ENCODE measurements at regions not wholly inside any gene's neighbourhood (a gene's known extent, or its start where the extent isn't known, plus 50 kb on each side); places are given as distances from the start of the nearest gene placed in this dataset.

DNA sequence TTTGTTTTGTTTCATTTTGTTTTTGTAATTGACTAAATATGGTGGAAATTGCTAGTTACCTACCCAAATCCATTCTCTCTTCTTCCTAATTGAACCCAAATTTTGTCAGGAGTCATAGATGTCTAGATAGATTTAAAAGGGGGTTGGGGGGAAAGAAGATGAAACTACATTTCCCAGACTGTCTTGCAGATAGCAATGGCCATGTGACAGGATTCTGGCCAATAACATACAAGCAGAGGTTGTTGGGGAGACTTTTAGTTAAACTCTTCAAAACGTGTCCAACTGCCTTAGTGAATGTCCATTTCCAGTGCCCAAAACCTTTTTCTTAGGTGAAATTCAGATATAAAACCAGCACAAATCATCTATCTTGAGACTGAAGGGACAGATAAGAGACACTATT, 583.9 kb upstream of the API5 start:
- no peaks in the 10 kb centered on the region for H3K36me3 ChIP-seq
- 42% methylated on average over 1 of the region's 1 CpG for WGBS
- H3K27me3 ChIP-seq: no peaks in the 10 kb centered on the region
- no peaks in the 10 kb centered on the region for H3K9me3 ChIP-seq
- DNase-seq (ENCODE audit: extremely low spot score): no peak
- H3K4me3 ChIP-seq: no peak overlapping the region
- intact Hi-C loops (cut with DNase I): no loop called here
- no peak overlapping the region for H3K27ac ChIP-seq (replicated peaks in 1 of 4)
- no peaks in the 10 kb centered on the region for H3K4me1 ChIP-seq
- TF ChIP-seq EP300 (IDR thresholded peaks at IDR 0.05): no peak
- no peak for TF ChIP-seq POLR2A (IDR thresholded peaks at IDR 0.05; ENCODE audit: low read depth)
- TF ChIP-seq, protein P1, sequence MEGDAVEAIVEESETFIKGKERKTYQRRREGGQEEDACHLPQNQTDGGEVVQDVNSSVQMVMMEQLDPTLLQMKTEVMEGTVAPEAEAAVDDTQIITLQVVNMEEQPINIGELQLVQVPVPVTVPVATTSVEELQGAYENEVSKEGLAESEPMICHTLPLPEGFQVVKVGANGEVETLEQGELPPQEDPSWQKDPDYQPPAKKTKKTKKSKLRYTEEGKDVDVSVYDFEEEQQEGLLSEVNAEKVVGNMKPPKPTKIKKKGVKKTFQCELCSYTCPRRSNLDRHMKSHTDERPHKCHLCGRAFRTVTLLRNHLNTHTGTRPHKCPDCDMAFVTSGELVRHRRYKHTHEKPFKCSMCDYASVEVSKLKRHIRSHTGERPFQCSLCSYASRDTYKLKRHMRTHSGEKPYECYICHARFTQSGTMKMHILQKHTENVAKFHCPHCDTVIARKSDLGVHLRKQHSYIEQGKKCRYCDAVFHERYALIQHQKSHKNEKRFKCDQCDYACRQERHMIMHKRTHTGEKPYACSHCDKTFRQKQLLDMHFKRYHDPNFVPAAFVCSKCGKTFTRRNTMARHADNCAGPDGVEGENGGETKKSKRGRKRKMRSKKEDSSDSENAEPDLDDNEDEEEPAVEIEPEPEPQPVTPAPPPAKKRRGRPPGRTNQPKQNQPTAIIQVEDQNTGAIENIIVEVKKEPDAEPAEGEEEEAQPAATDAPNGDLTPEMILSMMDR (IDR thresholded peaks at IDR 0.05): no peak
- TF ChIP-seq POLR2AphosphoS5 (IDR thresholded peaks at IDR 0.05): no peak

DNA sequence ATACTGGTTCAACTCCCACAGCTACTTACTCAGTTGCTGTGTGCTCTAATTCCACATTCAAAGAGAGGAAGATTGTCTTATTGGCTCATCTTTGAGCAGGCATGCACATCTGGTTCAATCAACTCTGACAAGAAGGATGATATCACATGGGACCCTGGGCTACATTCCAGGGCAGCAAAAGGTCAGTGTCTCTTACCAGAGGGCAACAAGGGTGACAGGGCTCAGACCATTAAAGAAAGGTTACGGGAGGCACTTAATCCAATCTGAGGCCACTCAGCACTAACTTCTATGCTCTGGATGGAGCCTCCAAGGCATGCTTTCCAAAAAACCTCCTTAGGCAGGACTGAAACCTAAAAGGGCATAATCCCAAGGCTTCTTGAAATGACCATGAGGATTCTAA, 549.4 kb upstream of the API5 start:
- WGBS: 67% methylated on average over 1 of the region's 1 CpG

DNA sequence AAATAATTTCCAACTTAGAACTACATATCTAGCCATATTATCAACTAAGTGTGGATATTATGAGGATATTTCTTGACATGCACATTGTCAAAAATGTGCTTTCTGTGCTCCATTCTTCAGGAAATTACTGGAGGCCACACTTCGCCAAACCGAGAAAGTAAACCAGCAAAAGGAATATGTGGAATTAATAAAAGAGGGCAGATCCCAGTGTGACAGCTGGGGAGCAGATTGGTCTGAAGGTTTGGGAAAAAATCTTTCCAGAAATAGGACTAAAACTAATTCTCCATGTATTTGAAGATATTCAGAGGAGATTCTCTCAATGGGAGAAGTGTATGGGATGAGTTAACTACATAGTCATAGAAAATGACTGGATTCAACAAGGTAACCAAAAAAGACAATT, 546.9 kb upstream of the API5 start:
- intact Hi-C loops (cut with DNase I): no loop called here
- Histone ChIP-seq H3K4me3 (no peak overlapping the region), H3K4me1 (no peaks in the 10 kb centered on the region), H3K36me3 (no peaks in the 10 kb centered on the region), H3K27me3 (no peaks in the 10 kb centered on the region), H3K9me3 (no peaks in the 10 kb centered on the region), H3K27ac (replicated peaks in 1 of 4) (no peak overlapping the region)
- WGBS: 94% methylated on average over 2 of the region's 2 CpGs
- no peak for DNase-seq (ENCODE audit: extremely low spot score)
- TF ChIP-seq EP300 (IDR thresholded peaks at IDR 0.05) (no peak), POLR2AphosphoS5 (IDR thresholded peaks at IDR 0.05) (no peak), POLR2A (IDR thresholded peaks at IDR 0.05; ENCODE audit: low read depth) (no peak)

More for the DNA sequence above, 549.4 kb upstream of the API5 start:
- Histone ChIP-seq H3K27me3 (no peaks in the 10 kb centered on the region), H3K9me3 (no peaks in the 10 kb centered on the region), H3K4me3 (no peak overlapping the region), H3K36me3 (no peaks in the 10 kb centered on the region), H3K4me1 (no peaks in the 10 kb centered on the region), H3K27ac (replicated peaks in 1 of 4) (no peak overlapping the region)
- intact Hi-C loops (cut with DNase I): no loop called here
- TF ChIP-seq POLR2A (IDR thresholded peaks at IDR 0.05; ENCODE audit: low read depth): no peak
- no peak for DNase-seq (ENCODE audit: extremely low spot score)

DNA sequence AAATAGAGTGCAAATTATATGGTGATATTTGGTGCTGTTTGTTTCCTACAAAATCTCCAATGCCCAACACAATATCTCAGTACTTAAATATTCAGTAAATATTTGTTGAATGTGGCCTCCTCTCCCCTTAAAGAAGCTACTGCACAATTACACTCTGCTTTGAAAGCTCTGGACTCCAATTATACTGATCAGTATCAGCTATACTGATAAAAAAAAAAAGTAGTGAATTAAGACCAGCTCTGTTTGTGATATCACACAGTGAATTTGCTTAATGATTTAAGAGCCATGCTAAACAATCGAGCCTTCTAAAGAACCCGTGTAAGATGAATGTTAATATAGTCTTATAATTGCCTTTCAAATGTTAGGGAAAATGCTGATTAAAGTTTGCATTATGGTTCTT, 543.2 kb upstream of the API5 start:
- H3K36me3 ChIP-seq: no peaks in the 10 kb centered on the region
- no peak overlapping the region for H3K4me3 ChIP-seq
- no peaks in the 10 kb centered on the region for H3K4me1 ChIP-seq
- H3K27ac ChIP-seq (replicated peaks in 1 of 4): no peak overlapping the region
- TF ChIP-seq POLR2AphosphoS5 (IDR thresholded peaks at IDR 0.05): no peak
- TF ChIP-seq, protein P1 (IDR thresholded peaks at IDR 0.05): no peak
- TF ChIP-seq EP300 (IDR thresholded peaks at IDR 0.05): no peak
- TF ChIP-seq POLR2A (IDR thresholded peaks at IDR 0.05; ENCODE audit: low read depth): no peak
- intact Hi-C loops (cut with DNase I): no loop called here
- no peaks in the 10 kb centered on the region for H3K27me3 ChIP-seq
- 83% methylated on average over 2 of the region's 2 CpGs for WGBS
- DNase-seq (ENCODE audit: extremely low spot score): no peak
- no peaks in the 10 kb centered on the region for H3K9me3 ChIP-seq

GRCh38 chr11:42770444-42771065, 541.2 kb upstream of the API5 start:
- TF ChIP-seq EP300 (IDR thresholded peaks at IDR 0.05) (no peak), POLR2A (IDR thresholded peaks at IDR 0.05; ENCODE audit: low read depth) (no peak)
- TF ChIP-seq, protein P1 (IDR thresholded peaks at IDR 0.05): peak; percentile 26 to 39 (median 29)
- 35% methylated on average over 1 of the region's 1 CpG for WGBS
- Histone ChIP-seq H3K4me1 (no peaks in the 10 kb centered on the region), H3K27me3 (no peaks in the 10 kb centered on the region), H3K27ac (replicated peaks in 1 of 4) (no peak overlapping the region), H3K36me3 (no peaks in the 10 kb centered on the region), H3K4me3 (no peak overlapping the region), H3K9me3 (no peaks in the 10 kb centered on the region)
- no peak for DNase-seq (ENCODE audit: extremely low spot score)
- intact Hi-C loops (cut with DNase I): no loop called here

DNA sequence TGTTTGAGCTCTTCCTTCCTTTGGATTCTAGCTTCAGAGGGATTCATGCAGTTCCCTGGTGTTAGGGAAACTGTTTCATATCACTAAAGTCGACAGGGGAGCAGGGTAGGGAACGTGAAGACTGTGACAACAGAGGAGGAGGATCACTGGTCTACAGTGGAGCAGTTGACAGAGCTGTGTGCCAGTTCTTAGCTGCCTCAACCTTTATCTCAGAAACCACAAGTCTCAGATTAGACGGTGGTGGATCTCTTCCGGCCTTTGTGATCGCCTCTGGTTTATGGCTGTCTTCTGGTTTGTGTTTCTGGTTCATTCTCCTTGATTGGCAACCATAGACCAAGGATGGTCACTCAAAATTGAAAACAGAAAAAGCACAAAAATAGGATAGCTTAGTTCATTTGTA, 538.9 kb upstream of the API5 start:
- TF ChIP-seq, protein P1 (IDR thresholded peaks at IDR 0.05): no peak
- TF ChIP-seq POLR2A (IDR thresholded peaks at IDR 0.05; ENCODE audit: low read depth) (no peak), EP300 (IDR thresholded peaks at IDR 0.05) (no peak), POLR2AphosphoS5 (IDR thresholded peaks at IDR 0.05) (no peak)
- intact Hi-C loops (cut with DNase I): no loop called here
- WGBS: 60% methylated on average over 5 of the region's 5 CpGs
- H3K9me3 ChIP-seq: no peaks in the 10 kb centered on the region
- H3K4me1 ChIP-seq: no peaks in the 10 kb centered on the region
- H3K27ac ChIP-seq (replicated peaks in 1 of 4): no peak overlapping the region
- no peak overlapping the region for H3K4me3 ChIP-seq
- H3K36me3 ChIP-seq: no peaks in the 10 kb centered on the region
- H3K27me3 ChIP-seq: no peaks in the 10 kb centered on the region
- DNase-seq (ENCODE audit: extremely low spot score): no peak

All from esophagus muscularis mucosa (tissue), 4 donors.